ENCODE measurements at regions not wholly inside any gene's neighbourhood (a gene's known extent, or its start where the extent isn't known, plus 50 kb on each side); places are given as distances from the start of the nearest gene placed in this dataset.

DNA sequence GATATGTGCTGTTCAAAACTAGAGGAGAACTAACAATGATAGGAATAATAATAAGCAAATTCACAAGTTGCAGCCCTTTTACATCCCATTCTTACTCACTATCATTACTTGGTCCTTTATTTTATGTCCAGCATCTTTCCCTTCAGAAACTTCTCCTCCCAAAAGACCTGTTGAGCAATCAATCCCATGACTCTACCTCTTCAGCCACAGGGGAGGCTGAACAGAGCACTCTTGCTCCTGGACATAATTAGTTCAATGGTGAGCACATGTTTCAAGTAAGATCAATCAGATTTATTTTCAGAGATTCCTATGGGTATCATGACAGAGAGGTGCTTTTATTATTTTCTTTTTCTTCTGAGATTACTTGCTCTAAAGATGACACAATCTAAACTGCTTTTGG, 260.0 kb downstream of the COG6 start:
- no peak for TF ChIP-seq EZH2phosphoT487 (IDR thresholded peaks at IDR 0.05)
- TF ChIP-seq, protein P1, sequence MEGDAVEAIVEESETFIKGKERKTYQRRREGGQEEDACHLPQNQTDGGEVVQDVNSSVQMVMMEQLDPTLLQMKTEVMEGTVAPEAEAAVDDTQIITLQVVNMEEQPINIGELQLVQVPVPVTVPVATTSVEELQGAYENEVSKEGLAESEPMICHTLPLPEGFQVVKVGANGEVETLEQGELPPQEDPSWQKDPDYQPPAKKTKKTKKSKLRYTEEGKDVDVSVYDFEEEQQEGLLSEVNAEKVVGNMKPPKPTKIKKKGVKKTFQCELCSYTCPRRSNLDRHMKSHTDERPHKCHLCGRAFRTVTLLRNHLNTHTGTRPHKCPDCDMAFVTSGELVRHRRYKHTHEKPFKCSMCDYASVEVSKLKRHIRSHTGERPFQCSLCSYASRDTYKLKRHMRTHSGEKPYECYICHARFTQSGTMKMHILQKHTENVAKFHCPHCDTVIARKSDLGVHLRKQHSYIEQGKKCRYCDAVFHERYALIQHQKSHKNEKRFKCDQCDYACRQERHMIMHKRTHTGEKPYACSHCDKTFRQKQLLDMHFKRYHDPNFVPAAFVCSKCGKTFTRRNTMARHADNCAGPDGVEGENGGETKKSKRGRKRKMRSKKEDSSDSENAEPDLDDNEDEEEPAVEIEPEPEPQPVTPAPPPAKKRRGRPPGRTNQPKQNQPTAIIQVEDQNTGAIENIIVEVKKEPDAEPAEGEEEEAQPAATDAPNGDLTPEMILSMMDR (IDR thresholded peaks at IDR 0.05): no peak
